Right atrium auricular region (tissue), 2 donors: ENCODE measurements at regions not wholly inside any gene's neighbourhood (a gene's known extent, or its start where the extent isn't known, plus 50 kb on each side); places are given as distances from the start of the nearest gene placed in this dataset.

Source experiments
- DNase-seq: peaks from one replicate; pipeline ENCODE4 v3.0.0-alpha.2; 2019; ENCODE audit warnings: low spot score
- H3K27ac ChIP-seq, 2 donors: fragments of 200-600 bp; sonication (generic); 1 replicate in 1 of 2; 2 replicates in 1 of 2; pipeline ENCODE4 v1.5.1; 2016 to 2019
- H3K27me3 ChIP-seq, 2 donors: fragments of 200-600 bp; sonication (generic); one replicate each; pipeline versions ENCODE4 v1.5.1 to v1.6.0; 2017 to 2019
- H3K36me3 ChIP-seq: fragments of 200-600 bp; sonication (generic); one replicate; pipeline ENCODE4 v1.5.1; 2016
- H3K4me1 ChIP-seq, 2 donors: fragments of 200-600 bp; sonication (generic); one replicate each; pipeline versions ENCODE4 v1.5.1 to v1.6.0; 2017 to 2019
- H3K4me3 ChIP-seq, 2 donors: fragments of 200-600 bp; sonication (generic); 1 replicate in 1 of 2; 2 replicates in 1 of 2; pipeline ENCODE4 v1.5.1; 2017 to 2019; ENCODE audit warnings: mild to moderate bottlenecking in 1 of 2, moderate library complexity in 1 of 2
- H3K9me3 ChIP-seq, 2 donors: fragments of 200-600 bp; sonication (generic); one replicate each; pipeline ENCODE4 v1.5.1; 2019
- TF ChIP-seq, protein P1 (sequence below), 2 donors: fragments of 200-600 bp; sonication (generic); IDR thresholded peaks; one replicate each; pipeline ENCODE4 v1.5.1; 2019; ENCODE audit warnings: antibody characterized with exemption in 2 of 2

DNA sequence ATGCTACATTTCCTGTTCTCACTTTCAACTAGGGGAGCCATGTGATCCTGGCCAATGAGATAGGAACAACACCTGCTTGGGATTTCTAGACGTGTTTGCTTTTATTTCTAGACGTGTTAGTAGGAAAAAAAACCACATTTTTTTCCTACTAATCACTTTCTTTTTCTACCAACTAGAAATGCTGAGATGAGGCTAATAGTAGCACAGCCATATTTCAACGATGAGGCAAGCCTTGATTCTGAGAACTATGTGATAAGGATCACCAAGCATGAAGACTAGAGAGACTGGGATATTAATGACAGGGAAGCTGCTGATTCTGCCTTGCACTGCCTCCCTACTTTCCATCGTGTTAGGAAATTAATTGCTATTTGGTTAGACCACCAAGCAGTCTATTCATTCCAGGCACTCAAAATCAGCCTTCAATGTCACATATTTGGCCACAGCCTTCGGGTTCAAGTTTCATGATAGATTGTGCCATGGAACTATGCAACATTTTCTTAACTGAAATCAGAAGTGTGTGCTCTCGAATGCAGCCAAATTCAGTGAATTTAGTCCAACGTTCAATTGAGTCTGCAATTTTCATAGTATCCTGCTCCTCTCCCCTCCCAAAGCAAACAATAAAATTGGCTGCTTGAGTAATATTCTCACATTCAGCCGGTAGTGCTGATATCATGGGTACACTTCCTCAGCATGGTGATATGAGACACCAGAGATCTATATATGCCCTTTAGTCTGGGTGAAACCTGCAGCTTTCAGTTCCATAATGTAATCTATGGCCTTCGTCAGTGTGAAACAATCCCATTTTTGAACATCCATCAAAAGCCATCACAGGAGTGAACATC lies 98.1 kb downstream of the GPR37 start:
- Histone ChIP-seq H3K4me3 (no peak overlapping the region), H3K4me1 (no peaks in the 10 kb centered on the region), H3K9me3 (no peaks in the 10 kb centered on the region), H3K27me3 (no peaks in the 10 kb centered on the region), H3K27ac (no peak overlapping the region), H3K36me3 (no peaks in the 10 kb centered on the region)
- DNase-seq, result no peak
- TF ChIP-seq, protein P1, sequence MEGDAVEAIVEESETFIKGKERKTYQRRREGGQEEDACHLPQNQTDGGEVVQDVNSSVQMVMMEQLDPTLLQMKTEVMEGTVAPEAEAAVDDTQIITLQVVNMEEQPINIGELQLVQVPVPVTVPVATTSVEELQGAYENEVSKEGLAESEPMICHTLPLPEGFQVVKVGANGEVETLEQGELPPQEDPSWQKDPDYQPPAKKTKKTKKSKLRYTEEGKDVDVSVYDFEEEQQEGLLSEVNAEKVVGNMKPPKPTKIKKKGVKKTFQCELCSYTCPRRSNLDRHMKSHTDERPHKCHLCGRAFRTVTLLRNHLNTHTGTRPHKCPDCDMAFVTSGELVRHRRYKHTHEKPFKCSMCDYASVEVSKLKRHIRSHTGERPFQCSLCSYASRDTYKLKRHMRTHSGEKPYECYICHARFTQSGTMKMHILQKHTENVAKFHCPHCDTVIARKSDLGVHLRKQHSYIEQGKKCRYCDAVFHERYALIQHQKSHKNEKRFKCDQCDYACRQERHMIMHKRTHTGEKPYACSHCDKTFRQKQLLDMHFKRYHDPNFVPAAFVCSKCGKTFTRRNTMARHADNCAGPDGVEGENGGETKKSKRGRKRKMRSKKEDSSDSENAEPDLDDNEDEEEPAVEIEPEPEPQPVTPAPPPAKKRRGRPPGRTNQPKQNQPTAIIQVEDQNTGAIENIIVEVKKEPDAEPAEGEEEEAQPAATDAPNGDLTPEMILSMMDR (IDR thresholded peaks at IDR 0.05), result no peak

DNA sequence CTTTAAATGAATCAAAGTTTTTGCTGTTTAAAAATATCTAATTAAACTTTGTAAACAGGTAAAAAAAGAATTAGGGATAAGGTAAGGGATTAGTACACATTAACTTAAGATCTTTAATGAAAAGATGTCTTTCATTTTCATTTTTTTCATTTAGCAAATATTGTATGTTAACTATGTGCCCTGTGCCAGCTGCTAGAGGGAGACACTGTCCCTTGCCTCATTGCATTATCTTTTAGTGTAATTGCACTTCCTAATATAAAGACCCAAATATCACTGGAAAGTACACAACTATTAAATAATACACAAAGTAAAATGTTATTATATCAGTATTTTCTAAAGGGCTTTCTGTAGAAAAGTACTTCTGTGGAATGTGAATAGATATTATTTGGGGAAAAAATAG lies 102.7 kb downstream of the GPR37 start:
- no peaks in the 10 kb centered on the region for H3K36me3 ChIP-seq
- no peaks in the 10 kb centered on the region for H3K4me1 ChIP-seq
- TF ChIP-seq, protein P1 (IDR thresholded peaks at IDR 0.05), result no peak
- H3K27me3 ChIP-seq, result no peaks in the 10 kb centered on the region
- H3K9me3 ChIP-seq, result no peaks in the 10 kb centered on the region
- no peak overlapping the region for H3K4me3 ChIP-seq
- H3K27ac ChIP-seq, result no peak overlapping the region
- no peak for DNase-seq

DNA sequence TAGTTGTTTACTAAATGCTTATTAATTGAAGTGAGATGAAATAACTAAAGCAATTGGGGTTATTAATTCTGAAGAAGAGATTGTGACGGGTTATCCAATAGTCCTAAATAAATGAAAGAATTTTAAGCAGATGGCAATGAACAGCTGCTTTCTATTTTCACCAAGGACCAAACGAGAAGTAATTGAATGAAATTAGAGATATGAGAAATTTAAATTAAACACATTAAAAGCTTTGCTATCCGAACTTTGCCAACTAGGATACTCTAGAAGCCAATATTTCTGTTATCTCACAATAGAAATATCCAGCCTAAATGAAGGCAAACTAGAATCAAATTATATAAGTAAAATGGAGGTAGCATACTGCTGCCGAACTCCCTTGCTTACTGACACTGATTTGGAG lies 103.2 kb downstream of the GPR37 start:
- Histone ChIP-seq H3K27me3 (no peaks in the 10 kb centered on the region), H3K4me1 (no peaks in the 10 kb centered on the region), H3K27ac (no peak overlapping the region), H3K36me3 (no peaks in the 10 kb centered on the region), H3K4me3 (no peak overlapping the region), H3K9me3 (no peaks in the 10 kb centered on the region)
- TF ChIP-seq, protein P1 (IDR thresholded peaks at IDR 0.05), result no peak
- DNase-seq, result no peak

DNA sequence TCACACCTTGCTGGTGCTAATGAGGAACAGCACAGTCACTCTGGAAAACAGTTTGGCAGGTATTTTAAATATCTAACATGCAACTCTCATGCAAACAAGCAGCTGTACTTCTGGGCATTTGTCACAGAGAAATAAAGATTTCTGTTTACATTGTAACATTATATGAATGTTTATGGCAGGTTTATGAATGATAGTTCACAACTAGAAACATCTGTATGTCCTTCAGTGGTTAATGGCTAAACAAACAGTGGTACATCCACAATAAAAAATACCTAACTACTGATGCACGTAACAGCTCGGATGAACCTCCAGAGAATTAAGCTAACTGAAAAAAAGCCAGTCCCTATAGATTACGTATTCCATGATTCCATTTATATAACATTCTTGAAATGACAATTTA lies 109.6 kb downstream of the GPR37 start:
- H3K27me3 ChIP-seq, result no peaks in the 10 kb centered on the region
- no peak overlapping the region for H3K4me3 ChIP-seq
- no peaks in the 10 kb centered on the region for H3K36me3 ChIP-seq
- TF ChIP-seq, protein P1 (IDR thresholded peaks at IDR 0.05), result no peak
- H3K4me1 ChIP-seq, result no peaks in the 10 kb centered on the region
- no peak overlapping the region for H3K27ac ChIP-seq
- H3K9me3 ChIP-seq, result no peaks in the 10 kb centered on the region
- DNase-seq, result no peak

DNA sequence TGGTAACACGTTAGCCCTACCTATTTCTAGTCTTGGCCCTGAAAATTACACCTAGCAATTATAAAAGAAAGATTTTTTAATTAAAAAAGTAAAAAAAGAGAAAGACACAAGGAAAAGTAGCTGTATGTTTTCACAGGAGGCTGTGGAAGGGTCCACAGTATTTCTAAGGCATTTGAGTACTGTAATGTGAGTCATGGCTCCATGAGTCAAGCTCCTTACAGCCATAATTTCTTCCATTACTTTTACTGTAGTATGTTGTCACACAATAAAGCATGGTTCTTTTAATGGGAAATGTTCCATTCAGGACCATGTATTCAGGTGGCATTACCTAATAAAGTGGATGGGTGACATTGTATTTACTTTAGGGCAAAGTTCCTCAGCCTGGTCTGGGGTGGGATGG lies 113.4 kb downstream of the GPR37 start:
- TF ChIP-seq, protein P1 (IDR thresholded peaks at IDR 0.05), result no peak
- DNase-seq, result no peak
- no peaks in the 10 kb centered on the region for H3K4me1 ChIP-seq
- no peaks in the 10 kb centered on the region for H3K36me3 ChIP-seq
- H3K4me3 ChIP-seq, result no peak overlapping the region
- H3K9me3 ChIP-seq, result no peaks in the 10 kb centered on the region
- H3K27ac ChIP-seq, result no peak overlapping the region
- H3K27me3 ChIP-seq, result no peaks in the 10 kb centered on the region

DNA sequence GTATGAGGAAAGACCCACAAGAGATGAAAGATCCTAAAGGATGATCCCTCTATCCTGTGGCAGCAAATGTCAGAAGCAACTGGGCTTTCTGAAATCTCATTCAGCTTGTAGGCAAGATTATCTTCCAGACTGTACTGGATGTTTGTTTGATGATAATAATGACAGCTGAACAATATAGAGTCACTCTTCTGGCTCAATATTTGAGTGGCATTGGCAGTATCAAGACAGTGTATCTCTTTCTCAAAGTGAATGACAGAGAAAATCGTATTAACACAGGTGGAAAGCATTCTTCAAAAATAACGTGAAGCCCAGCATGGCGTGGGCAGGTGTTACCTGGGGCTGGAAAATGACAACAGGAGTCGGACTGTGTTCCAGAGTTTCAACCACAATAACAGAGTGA lies 114.5 kb downstream of the GPR37 start:
- Histone ChIP-seq H3K9me3 (no peaks in the 10 kb centered on the region), H3K36me3 (no peaks in the 10 kb centered on the region), H3K4me3 (no peak overlapping the region), H3K27ac (no peak overlapping the region), H3K27me3 (no peaks in the 10 kb centered on the region), H3K4me1 (no peaks in the 10 kb centered on the region)
- TF ChIP-seq, protein P1 (IDR thresholded peaks at IDR 0.05), result no peak
- no peak for DNase-seq
